Breast epithelium (tissue), 3 donors: ENCODE measurements at regions not wholly inside any gene's neighbourhood (a gene's known extent, or its start where the extent isn't known, plus 50 kb on each side); places are given as distances from the start of the nearest gene placed in this dataset.

ENCODE experiments used
- POLR2A ChIP-seq: fragments of 450-650 bp; IDR thresholded peaks from one replicate; pipeline ENCODE4 v1.6.1; 2016; ENCODE audit warnings: antibody characterized with exemption, mild to moderate bottlenecking, moderate library complexity
- POLR2AphosphoS5 ChIP-seq, 3 donors: sonication (generic); formaldehyde crosslinking; IDR thresholded peaks; one replicate each; pipeline ENCODE4 v1.6.1; 2017; ENCODE audit warnings: antibody characterized with exemption in 3 of 3
- TF ChIP-seq, protein P1 (sequence below), 3 donors: fragments of 450-650 bp; IDR thresholded peaks; one replicate each; pipeline ENCODE4 v1.5.1; 2016 to 2017; ENCODE audit warnings: antibody characterized with exemption in 3 of 3, mild to moderate bottlenecking in 3 of 3, moderate library complexity in 3 of 3

DNA sequence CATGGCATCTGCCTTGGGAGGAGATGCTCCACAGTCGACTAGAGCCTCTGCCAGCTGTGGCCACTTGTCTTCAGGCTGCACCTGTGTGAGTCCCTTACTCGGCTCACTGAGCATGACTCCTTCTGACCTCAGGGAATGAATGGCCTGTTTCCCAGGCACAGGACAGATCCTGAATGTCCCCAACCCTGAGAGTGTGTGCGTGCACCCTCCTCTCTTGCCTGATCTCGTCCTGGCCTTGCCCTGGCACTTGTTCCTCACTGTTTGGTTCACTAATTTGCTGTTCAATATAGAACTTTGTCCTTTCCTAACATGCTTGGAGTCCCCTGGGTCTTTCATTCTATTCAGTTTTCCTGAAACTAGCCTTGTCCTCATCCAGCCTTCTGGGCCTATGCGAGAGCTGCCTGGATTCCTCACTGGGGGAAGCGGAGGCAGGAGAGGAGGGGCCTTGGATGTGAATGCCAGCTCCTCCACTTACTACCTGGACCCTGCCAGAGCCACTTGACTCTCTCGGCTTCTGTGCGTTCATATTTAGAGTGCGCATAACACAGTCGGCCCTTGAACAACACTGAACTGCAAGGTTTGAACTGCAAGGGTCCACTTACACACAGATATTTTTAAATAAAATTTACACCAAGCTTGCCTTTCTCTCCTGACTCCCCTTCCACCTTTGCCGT is 184.8 kb downstream of the ACKR3 start:
- TF ChIP-seq, protein P1, sequence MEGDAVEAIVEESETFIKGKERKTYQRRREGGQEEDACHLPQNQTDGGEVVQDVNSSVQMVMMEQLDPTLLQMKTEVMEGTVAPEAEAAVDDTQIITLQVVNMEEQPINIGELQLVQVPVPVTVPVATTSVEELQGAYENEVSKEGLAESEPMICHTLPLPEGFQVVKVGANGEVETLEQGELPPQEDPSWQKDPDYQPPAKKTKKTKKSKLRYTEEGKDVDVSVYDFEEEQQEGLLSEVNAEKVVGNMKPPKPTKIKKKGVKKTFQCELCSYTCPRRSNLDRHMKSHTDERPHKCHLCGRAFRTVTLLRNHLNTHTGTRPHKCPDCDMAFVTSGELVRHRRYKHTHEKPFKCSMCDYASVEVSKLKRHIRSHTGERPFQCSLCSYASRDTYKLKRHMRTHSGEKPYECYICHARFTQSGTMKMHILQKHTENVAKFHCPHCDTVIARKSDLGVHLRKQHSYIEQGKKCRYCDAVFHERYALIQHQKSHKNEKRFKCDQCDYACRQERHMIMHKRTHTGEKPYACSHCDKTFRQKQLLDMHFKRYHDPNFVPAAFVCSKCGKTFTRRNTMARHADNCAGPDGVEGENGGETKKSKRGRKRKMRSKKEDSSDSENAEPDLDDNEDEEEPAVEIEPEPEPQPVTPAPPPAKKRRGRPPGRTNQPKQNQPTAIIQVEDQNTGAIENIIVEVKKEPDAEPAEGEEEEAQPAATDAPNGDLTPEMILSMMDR (IDR thresholded peaks at IDR 0.05) = no peak
- TF ChIP-seq POLR2A = no peak
- no peak for TF ChIP-seq POLR2AphosphoS5 (IDR thresholded peaks at IDR 0.05)
